ENCODE measurements at regions not wholly inside any gene's neighbourhood (a gene's known extent, or its start where the extent isn't known, plus 50 kb on each side); places are given as distances from the start of the nearest gene placed in this dataset.
"Not testable (repeated sequence)": the region's sequence is repeated elsewhere in the genome, so short reads cannot be mapped to it uniquely, and the experiment has no call there.

- DNase-seq: no peak
Measured at GRCh38 chr14:35932659-35933159, 106.6 kb downstream of the BRMS1L start.

DNA sequence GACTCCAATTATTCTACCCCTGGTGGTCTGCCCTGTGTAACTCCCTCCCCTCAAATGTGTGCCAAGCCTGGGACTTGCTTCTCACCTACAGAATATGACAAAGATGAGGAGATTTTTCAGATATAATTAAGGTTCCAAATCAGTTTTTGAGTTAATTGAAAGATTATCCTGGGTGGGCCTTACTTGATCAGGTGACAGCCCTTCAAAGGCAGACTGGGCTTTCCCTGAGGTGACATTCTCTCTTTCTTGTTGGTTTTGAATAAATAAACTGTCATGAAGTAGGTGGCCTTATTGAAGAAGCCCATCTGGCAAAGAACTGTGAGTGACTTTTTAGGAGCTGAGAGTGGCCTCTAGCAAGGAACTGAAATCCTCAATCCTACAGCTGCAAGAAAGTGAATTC is 106.0 kb downstream of the BRMS1L start:
- no peak for DNase-seq

GRCh38 chr14:35931346-35931745 is 105.2 kb downstream of the BRMS1L start:
- no peak for DNase-seq

GRCh38 chr14:35929186-35929585 is 103.0 kb downstream of the BRMS1L start:
- DNase-seq: no peak

- no peak for DNase-seq
Measured at GRCh38 chr14:35927727-35928126, 101.6 kb downstream of the BRMS1L start.

- no peak for DNase-seq
Measured at GRCh38 chr14:35925319-35925718, 99.2 kb downstream of the BRMS1L start.

DNA sequence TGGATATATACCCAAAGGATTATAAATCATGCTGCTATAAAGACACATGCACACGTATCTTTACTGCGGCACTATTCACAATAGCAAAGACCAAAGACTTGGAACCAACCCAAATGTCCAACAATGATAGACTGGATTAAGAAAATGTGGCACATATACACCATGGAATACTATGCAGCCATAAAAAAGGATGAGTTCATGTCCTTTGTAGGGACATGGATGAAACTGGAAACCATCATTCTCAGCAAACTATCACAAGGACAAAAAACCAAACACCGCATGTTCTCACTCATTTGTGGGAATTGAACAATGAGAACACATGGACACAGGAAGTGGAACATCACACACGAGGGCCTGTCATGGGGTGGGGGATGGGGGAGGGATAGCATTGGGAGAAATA is 96.5 kb downstream of the BRMS1L start:
- DNase-seq: not testable (repeated sequence)

- no peak for DNase-seq
Measured at GRCh38 chr14:35921745-35922144, 95.6 kb downstream of the BRMS1L start.
